MCF 10A (cell line): ENCODE measurements at regions not wholly inside any gene's neighbourhood (a gene's known extent, or its start where the extent isn't known, plus 50 kb on each side); places are given as distances from the start of the nearest gene placed in this dataset.

ENCODE experiments used
- BruUV-seq: library from RNA; stranded (reverse); fragments of 400-500 nt; replicated peaks from 2 replicates; lab custom pipeline; 2021; lab: Mats Ljungman, UMichigan
- CTCF ChIA-PET: fragments of 300-600 bp; sonication (Branson Sonifier 250); formaldehyde crosslinking; extraction: SDS; loops from one replicate; lab custom pipeline; 2021; ENCODE audit warnings: antibody characterized with exemption, inconsistent platforms; lab: Yijun Ruan, JAX
- POLR2A ChIA-PET: fragments of 300-600, 350-650 bp; sonication (Branson Sonifier 250); formaldehyde crosslinking; extraction: SDS; loops from one replicate; lab custom pipeline; 2020; ENCODE audit warnings: antibody characterized with exemption, inconsistent platforms; lab: Yijun Ruan, JAX
- DNase-seq: peaks from one replicate; pipeline ENCODE4 v3.0.0-alpha.2; 2018; ENCODE audit not compliant: unreplicated experiment
- H3K27ac Mint-ChIP-seq: one replicate; pipeline ENCODE4 v1.8.0; 2022; ENCODE audit warnings: mild to moderate bottlenecking, low read depth, mixed read lengths; ENCODE audit not compliant: unreplicated experiment
- H3K27me3 Mint-ChIP-seq: one replicate; pipeline ENCODE4 v1.8.0; 2022; ENCODE audit warnings: mixed read lengths; ENCODE audit not compliant: insufficient read depth, unreplicated experiment
- H3K36me3 Mint-ChIP-seq: one replicate; pipeline ENCODE4 v1.8.0; 2022; ENCODE audit warnings: mild to moderate bottlenecking, moderate library complexity, mixed read lengths; ENCODE audit not compliant: insufficient read depth, unreplicated experiment
- H3K4me1 Mint-ChIP-seq: one replicate; pipeline ENCODE4 v1.8.0; 2022; ENCODE audit warnings: mixed read lengths; ENCODE audit not compliant: insufficient read depth, unreplicated experiment
- H3K4me3 Mint-ChIP-seq: one replicate; pipeline ENCODE4 v1.8.0; 2022; ENCODE audit warnings: mild to moderate bottlenecking, moderate library complexity, mixed read lengths; ENCODE audit not compliant: unreplicated experiment
- H3K9me3 Mint-ChIP-seq: one replicate; pipeline ENCODE4 v1.8.0; 2022; ENCODE audit warnings: mixed read lengths; ENCODE audit not compliant: unreplicated experiment
- intact Hi-C: fragments of 100-400 bp; cut with micrococcal nuclease; formaldehyde crosslinking; loops from 2 replicates; pipeline ENCODE4 v1.14.1; 2022
- TF ChIP-seq, protein P1 (sequence below): fragments of 200-600 bp; IDR thresholded peaks from one replicate; pipeline ENCODE4 v1.8.0; 2022; ENCODE audit warnings: antibody characterized with exemption, mild to moderate bottlenecking; ENCODE audit not compliant: unreplicated experiment

GRCh38 chr2:136049991-136050920, 64.8 kb upstream of the DARS1 start:
- ChIA-PET POLR2A (no interaction called here), CTCF (interaction anchor here (0.6 to 0.9 kb wide), 2 partner anchors 13 to 326 kb away, joined by 3 read pairs; no protein-coding TSS in a partner anchor)
- Mint-ChIP-seq H3K4me1 (no peaks in the 10 kb centered on the region), H3K36me3 (no peaks in the 10 kb centered on the region), H3K4me3 (no peak overlapping the region), H3K27me3 (no peaks in the 10 kb centered on the region), H3K27ac (no peak overlapping the region), H3K9me3 (no peaks in the 10 kb centered on the region)
- TF ChIP-seq, protein P1, sequence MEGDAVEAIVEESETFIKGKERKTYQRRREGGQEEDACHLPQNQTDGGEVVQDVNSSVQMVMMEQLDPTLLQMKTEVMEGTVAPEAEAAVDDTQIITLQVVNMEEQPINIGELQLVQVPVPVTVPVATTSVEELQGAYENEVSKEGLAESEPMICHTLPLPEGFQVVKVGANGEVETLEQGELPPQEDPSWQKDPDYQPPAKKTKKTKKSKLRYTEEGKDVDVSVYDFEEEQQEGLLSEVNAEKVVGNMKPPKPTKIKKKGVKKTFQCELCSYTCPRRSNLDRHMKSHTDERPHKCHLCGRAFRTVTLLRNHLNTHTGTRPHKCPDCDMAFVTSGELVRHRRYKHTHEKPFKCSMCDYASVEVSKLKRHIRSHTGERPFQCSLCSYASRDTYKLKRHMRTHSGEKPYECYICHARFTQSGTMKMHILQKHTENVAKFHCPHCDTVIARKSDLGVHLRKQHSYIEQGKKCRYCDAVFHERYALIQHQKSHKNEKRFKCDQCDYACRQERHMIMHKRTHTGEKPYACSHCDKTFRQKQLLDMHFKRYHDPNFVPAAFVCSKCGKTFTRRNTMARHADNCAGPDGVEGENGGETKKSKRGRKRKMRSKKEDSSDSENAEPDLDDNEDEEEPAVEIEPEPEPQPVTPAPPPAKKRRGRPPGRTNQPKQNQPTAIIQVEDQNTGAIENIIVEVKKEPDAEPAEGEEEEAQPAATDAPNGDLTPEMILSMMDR = no peak
- intact Hi-C loops = no loop called here
- no peak for DNase-seq
- BruUV-seq = no TSS peak

DNA sequence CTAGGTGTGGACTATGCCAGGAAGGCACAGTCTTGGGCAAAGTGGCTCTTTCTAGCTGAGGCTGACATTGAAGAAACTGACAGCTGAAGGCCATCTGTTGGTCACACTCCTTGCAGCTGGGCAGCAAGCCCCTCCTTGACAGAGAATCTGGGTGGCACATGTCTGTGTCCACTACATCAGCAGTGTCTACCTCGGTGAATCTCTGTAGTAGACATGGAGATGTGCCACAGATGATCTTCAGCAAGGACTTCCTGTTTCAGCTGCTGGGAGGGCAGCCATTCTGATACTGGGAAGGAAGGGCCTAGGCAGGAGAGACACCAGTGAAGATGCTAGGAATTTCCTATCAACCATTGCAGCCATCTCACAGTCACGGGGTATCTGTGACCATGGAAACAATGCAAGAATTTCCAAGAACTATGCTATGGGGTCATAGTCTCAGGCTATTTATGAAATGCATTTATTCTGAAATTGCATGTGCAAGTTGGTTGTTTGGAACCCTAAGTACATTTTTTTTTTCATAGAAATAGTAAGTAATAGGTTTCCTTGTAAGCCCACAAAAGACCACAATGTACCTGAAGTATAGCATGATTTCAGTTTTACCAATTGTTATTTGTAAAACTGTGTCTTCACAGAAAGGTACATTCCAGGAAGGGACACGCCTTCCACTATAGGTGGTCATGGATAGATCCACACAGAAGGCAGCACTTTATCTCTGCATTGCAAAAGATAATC, 63.8 kb upstream of the DARS1 start:
- intact Hi-C loops = no loop called here
- Mint-ChIP-seq H3K4me3 (no peak overlapping the region), H3K36me3 (peaks cover 6% of the 10 kb centered on the region), H3K4me1 (no peaks in the 10 kb centered on the region), H3K27me3 (no peaks in the 10 kb centered on the region), H3K27ac (no peak overlapping the region), H3K9me3 (no peaks in the 10 kb centered on the region)
- no TSS peak for BruUV-seq
- TF ChIP-seq, protein P1 = no peak
- CTCF ChIA-PET = interaction anchor here (0.6 to 0.7 kb wide), 2 partner anchors 29 to 194 kb away, joined by 3 to 5 read pairs; no protein-coding TSS in a partner anchor
- DNase-seq = no peak
- POLR2A ChIA-PET = no interaction called here

DNA sequence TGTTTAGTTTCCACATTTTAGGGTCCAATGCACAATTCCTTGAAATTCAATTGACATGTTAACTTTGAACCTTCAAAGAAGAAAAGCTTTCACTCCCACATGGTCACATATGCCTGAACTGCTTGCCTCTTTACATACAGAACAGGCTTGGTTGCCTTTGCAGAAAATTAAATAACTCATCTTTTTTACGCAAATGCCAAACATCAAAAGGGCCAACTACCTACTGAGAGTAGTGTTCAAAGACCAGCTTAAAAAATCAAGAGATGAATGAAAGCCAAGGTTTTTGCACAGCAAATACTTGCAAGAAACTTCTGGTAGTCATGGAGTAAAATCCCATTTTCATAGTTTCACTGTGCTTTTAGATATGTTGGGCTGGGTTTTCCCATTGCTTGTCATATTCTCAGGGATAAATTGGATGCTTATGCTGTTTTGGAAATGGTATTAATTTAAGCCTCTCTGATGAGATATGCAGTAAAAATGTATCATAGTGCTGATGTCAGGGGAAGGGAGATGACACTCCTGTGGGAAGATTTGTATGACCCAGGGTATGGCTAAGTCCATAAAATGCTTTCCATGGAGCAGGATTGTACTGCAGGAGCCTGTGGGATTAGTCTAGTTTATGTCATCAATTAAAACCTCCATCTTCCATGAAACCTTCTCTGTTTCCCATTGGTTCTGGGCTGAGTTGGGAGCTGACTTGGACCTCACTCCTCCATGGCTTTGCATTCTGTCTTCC, 60.6 kb upstream of the DARS1 start:
- Mint-ChIP-seq H3K9me3 (no peaks in the 10 kb centered on the region), H3K27ac (no peak overlapping the region), H3K4me3 (no peak overlapping the region), H3K4me1 (peaks cover 4% of the 10 kb centered on the region), H3K36me3 (peaks cover 9% of the 10 kb centered on the region), H3K27me3 (no peaks in the 10 kb centered on the region)
- BruUV-seq = no TSS peak
- CTCF ChIA-PET = no interaction called here
- intact Hi-C loops = no loop called here
- no peak for DNase-seq
- POLR2A ChIA-PET = no interaction called here
- TF ChIP-seq, protein P1 = no peak

- BruUV-seq = no TSS peak
- ChIA-PET POLR2A (no interaction called here), CTCF (no interaction called here)
- peaks cover 4% of the 10 kb centered on the region for H3K4me1 Mint-ChIP-seq
- no peak for DNase-seq
- no peak overlapping the region for H3K27ac Mint-ChIP-seq
- TF ChIP-seq, protein P1 = no peak
- H3K4me3 Mint-ChIP-seq = no peak overlapping the region
- no peaks in the 10 kb centered on the region for H3K9me3 Mint-ChIP-seq
- H3K36me3 Mint-ChIP-seq = peaks cover 9% of the 10 kb centered on the region
- intact Hi-C loops = no loop called here
- H3K27me3 Mint-ChIP-seq = no peaks in the 10 kb centered on the region
Observed at GRCh38 chr2:136045344-136045743, 59.9 kb upstream of the DARS1 start.
